Omental fat pad (tissue), 3 donors: ENCODE measurements at regions not wholly inside any gene's neighbourhood (a gene's known extent, or its start where the extent isn't known, plus 50 kb on each side); places are given as distances from the start of the nearest gene placed in this dataset.

Experiments
- ATAC-seq: fragments of 150-250 bp; one replicate; pipeline ENCODE4 v1.9.1; 2016; ENCODE audit warnings: mild to moderate bottlenecking, moderate library complexity; ENCODE audit not compliant: low FRiP score
- DNase-seq: peaks from one replicate; pipeline ENCODE4 v3.0.0-alpha.2; 2019; ENCODE audit warnings: low spot score
- CTCF ChIP-seq, 3 donors: fragments of 450-650 bp; IDR thresholded peaks; one replicate each; pipeline ENCODE4 v1.5.1; 2016 to 2017; ENCODE audit warnings: antibody characterized with exemption in 3 of 3, mild to moderate bottlenecking in 3 of 3, moderate library complexity in 2 of 3

- no peak for TF ChIP-seq CTCF (IDR thresholded peaks at IDR 0.05)
- ATAC-seq = no peak
Measured at GRCh38 chr3:95350049-95350448, 1287.2 kb downstream of the NSUN3 start.

GRCh38 chr3:95351158-95351557 lies 1288.3 kb downstream of the NSUN3 start:
- ATAC-seq = no peak
- no peak for TF ChIP-seq CTCF (IDR thresholded peaks at IDR 0.05)
- DNase-seq = no peak

More at GRCh38 chr3:95350049-95350448, 1287.2 kb downstream of the NSUN3 start:
- no peak for DNase-seq

DNA sequence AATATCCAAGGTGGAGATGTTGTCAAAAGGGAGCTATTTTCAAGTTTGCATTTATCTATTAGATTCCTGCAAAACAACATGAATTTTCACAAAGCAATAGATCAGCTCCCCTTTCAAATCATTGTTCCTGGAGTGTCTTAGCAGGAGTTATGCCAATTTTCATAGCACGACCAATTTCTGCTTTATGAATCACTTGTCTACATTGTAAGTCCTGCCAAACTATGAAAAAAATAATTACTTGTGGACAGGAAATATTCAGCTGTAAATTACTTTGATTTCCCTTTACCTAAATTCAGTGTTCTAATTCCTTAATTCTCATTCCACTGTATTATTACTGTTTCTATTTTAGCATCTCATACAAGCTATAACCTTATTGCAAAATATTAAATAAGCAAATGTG lies 1289.6 kb downstream of the NSUN3 start:
- ATAC-seq (no peak), DNase-seq (no peak)
- TF ChIP-seq CTCF (IDR thresholded peaks at IDR 0.05) = no peak

DNA sequence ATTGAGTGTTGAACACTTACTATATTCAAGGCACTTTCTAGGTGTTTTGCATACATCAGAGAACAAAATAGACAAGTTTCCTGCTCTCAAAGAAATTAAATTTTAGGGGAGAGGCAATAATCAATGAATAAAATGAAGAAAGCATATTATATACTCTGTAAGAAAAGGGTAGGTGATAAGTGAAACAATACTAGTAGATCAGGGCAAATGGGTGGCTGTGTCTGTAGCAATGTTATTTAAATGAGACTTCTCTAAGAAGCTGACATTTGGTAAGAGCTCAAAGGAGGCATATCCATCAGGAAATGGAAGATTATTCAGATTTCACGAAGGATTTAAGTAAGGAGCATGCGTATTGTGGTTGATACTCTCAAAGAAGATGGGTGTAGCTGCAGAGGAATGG lies 1291.6 kb downstream of the NSUN3 start:
- no peak for ATAC-seq
- no peak for DNase-seq
- no peak for TF ChIP-seq CTCF (IDR thresholded peaks at IDR 0.05)

DNA sequence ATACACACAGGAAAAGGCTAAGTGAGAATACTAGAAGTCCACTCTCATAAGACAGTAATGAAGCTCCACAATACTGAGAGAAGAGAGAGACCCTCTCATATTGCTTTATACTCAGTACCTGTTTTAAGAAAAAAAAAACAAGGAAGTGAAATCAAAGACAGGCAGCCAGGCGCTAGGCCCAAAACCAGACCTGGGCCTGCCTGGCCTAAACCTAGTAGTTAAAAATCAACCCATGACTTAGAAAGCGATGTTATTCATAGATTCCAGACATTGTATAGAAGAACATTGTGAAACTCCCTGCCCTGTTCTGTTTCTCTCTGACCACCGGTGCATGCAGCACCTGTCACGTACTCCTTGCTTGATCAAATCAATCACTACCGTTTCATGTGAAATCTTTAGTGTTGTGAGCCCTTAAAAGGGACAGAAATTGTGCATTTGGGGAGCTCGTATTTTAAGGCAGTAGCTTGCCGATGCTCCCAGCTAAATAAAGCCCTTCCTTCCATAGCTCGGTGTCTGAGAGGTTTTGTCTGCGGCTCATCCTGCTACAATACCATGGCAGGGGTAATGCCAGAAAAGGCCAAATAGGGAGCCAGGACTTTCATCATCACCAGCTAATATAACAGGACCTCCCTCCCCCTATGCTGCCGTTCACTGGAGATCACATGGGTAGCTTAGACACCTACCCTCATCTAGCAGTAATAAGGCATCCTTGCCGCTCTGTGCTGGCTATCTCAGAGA lies 1294.1 kb downstream of the NSUN3 start:
- TF ChIP-seq CTCF (IDR thresholded peaks at IDR 0.05) = no peak
- ATAC-seq (no peak), DNase-seq (no peak)

DNA sequence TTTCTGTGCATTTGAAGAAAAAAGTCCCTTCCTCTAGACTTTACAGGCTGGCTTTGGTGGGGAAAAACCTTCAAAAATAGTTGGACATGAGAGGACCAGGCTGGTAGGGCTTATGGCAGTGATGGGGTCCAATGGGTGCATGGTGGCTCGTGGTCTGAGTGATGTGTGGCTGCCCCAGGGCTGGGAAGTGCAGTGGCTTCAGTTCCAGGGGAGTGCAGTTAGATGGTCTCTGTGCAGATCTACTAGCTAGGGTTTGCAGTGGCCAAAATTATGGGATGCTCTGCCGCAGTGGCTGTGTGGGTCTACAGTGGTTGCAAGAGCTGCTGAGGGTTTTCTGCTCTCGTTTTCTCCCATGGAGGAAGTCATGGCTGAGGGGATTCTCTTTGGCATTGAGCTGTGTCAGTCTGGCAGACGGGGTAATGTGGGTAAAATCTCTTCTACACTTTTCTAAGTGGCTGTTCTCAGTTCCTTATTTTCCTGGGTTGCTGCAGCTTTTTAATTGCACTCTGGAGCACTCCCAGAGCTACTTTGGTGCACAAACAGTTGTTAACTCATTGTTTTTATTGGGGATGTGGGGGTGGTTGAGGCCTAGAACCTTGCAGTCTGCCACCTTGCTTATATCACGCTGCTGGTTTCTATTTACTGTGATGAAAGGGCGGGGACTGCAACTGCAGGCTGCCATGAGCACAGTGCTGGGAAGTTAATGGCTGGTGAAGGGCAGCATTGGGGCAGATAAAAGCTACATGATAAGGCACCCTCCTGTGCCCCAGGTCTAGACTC lies 1324.6 kb downstream of the NSUN3 start:
- ATAC-seq (no peak), DNase-seq (no peak)
- TF ChIP-seq CTCF (IDR thresholded peaks at IDR 0.05) = no peak
